OCI-LY7 (cell line): ENCODE measurements at regions not wholly inside any gene's neighbourhood (a gene's known extent, or its start where the extent isn't known, plus 50 kb on each side); places are given as distances from the start of the nearest gene placed in this dataset.

Experiments used
- CTCF ChIP-seq: fragments of 200-600 bp; sonication (generic); conservative IDR thresholded peaks from 2 replicates; pipeline ENCODE4 v1.5.1; 2014; ENCODE audit warnings: mild to moderate bottlenecking, antibody characterized with exemption, low read length, moderate library complexity, mixed read lengths
- EZH2phosphoT487 ChIP-seq: fragments of 200-600 bp; sonication (generic); IDR thresholded peaks from 2 replicates; pipeline ENCODE4 v1.6.1; 2018; ENCODE audit warnings: low read depth, borderline replicate concordance, mild to moderate bottlenecking, mixed run types, antibody characterized with exemption, low read length, moderate library complexity, mixed read lengths

- no peak for TF ChIP-seq CTCF
- TF ChIP-seq EZH2phosphoT487: no peak
Observed at GRCh38 chr12:63223128-63223527, 72.1 kb upstream of the AVPR1A start.
